A673 (cell line): ENCODE measurements at regions not wholly inside any gene's neighbourhood (a gene's known extent, or its start where the extent isn't known, plus 50 kb on each side); places are given as distances from the start of the nearest gene placed in this dataset.

Experiments
- CTCF ChIP-seq: fragments of 300-800, 200-600 bp; sonication (generic); conservative IDR thresholded peaks from 2 replicates; pipeline ENCODE4 v1.5.1; 2017; ENCODE audit warnings: low read depth, mild to moderate bottlenecking, antibody characterized with exemption, low read length, moderate library complexity, mixed read lengths
- EZH2 ChIP-seq: fragments of 200-600 bp; sonication (generic); IDR thresholded peaks from 2 replicates; pipeline ENCODE4 v1.6.1; 2017; ENCODE audit warnings: borderline replicate concordance, low read depth, mild to moderate bottlenecking, mixed read lengths, antibody characterized with exemption, low read length; ENCODE audit not compliant: poor library complexity, severe bottlenecking

DNA sequence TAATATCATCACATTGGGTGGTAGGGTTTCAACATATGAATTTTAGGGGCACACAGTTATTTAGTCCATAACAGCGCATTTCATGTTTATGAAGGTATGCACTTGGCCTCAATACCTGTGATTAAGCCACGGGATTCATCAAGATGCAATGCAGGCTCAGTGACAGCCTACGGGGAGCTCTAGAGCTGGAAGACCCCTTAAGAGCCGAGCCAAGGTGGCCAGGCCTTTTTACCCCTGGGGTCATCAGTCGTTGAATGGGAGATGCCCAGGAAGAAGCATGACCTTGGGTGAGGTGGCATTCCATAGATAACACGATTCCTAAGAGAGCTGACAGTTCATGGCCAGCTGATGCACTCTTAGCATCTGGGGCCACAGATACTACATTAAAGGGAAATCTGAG lies 380.0 kb downstream of the ZNF536 start:
- TF ChIP-seq CTCF (no peak), EZH2 (no peak)
